ENCODE measurements at regions not wholly inside any gene's neighbourhood (a gene's known extent, or its start where the extent isn't known, plus 50 kb on each side); places are given as distances from the start of the nearest gene placed in this dataset.
A peak's percentile ranks its signal among the peaks of the same experiment; 100 is the strongest.
"Not testable (repeated sequence)": the region's sequence is repeated elsewhere in the genome, so short reads cannot be mapped to it uniquely, and the experiment has no call there.

DNA sequence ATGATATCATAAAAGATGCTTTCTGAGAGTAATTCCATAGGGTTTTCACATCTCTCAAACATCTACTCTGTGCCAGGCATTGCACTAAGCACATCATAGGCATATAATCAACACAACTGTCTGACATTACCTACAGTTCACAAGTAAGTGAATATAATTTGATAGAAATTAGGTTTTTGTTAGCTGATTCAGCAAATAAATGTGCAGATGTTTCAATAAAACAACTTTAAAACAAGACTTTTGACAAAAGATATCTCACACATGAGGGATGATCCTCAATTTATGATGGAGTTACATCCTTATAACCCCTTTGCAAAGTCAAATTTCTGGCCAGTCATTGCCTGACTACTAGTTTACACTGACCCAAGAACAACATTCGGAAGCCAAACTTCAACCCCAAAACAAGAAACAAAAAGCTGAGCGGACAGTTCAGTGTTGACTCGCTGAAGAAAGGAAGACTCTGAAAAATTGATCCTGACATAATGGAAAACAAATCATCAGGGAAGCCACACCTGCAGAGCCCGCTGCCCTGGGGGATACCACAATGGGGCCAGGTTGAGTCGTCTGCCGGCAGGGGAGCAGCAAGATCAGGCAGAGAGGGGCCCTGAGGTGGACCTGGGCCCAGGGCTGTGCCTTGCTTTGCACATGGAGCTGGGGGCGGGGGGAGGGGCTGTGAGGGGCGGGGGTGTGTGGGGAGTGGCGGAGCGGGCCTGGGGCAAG, 739.2 kb upstream of the GJE1 start:
- no peak for DNase-seq (ENCODE audit: low read depth)

DNA sequence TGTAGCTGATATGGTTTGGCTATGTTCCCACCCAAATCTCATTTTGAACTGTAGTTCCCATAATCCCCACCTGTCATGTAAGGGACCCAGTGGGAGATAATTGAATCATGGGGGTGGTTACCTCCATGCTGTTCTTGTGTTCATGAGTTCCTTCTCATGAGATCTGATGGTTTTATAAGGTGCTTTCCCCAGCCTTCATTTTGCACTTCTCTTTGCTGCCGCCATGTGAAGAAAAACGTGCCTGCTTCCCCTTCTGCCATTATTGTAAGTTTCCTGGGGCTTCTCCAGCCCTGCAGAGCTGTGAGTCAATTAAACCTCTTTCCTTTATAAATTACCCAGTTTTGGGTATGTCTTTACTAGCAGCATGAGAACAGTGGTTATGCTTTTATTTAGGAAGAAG, 741.6 kb upstream of the GJE1 start:
- not testable (repeated sequence) for DNase-seq (ENCODE audit: low read depth)

DNA sequence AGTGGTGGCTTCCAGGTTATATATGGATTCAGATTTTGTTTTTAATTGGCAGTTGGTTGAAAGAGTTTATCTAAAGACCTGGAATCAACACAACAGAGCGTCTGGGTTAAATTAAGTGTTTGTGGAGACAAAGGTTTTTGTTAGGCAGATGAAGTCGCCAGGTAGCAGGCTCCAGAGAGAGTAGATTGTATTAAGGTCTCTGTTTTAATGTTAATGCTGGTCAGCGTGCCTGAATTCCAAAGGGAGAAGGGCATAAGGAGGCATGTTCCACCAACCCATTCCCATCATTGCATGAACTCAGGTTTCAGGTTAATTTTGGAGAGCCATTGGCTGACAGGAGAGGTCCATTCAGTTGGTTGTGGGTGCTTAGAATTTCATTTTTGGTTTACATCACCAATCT, 744.1 kb upstream of the GJE1 start:
- DNase-seq (ENCODE audit: low read depth), result no peak

DNA sequence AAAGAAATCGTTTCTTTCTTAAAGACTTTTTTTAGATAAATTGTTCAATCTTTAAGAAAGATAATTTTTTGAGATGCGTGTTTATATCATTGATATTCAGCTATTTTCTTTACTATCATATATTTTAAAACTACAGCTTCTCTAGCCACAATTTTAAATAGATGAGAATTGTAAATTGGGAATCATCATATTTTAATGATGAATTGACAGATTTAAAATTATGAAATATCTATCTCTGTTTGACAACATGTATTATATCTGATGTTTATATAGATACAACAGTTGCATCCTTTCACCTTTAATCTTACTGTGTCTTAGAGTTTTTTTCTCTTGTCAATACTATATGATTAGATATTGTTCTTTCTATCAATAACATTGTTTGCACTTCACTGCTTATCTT, 762.3 kb upstream of the GJE1 start:
- DNase-seq (ENCODE audit: low read depth), result no peak

DNA sequence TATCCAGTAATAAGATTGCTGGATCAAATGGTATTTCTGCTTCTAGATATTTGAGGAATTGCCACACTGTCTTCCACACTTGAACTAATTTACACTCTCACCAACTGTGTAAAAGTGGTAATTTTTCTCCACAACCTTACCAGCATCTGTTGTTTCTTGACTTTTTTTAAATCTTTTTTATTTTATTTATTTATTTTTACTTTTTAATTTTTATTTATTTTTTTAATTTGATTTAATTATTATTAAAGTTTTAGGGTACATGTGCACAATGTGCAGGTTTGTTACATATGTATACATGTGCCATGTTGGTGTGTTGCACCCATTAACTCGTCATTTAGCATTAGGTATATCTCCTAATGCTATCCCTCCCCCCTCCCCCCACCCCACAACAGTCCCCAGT, 765.9 kb upstream of the GJE1 start:
- not testable (repeated sequence) for DNase-seq (ENCODE audit: low read depth)

DNA sequence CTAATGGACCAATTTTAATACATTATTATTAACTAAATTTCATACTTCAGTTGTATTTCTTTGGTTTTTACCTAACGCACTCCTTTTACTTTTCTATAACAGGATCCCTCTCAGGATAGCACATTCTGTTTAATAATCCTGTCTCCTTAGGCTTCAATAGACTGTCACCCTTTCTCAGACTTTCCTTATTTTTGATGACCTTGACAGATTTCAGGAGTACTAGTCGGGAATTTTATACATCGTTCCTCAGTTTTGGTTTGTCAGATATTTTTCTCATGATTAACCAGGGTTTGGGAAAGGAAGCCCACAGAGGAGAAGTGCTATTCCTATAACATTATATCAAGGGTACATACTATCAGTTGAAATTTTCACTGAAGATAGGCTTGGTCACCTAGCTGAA, 768.0 kb upstream of the GJE1 start:
- DNase-seq (ENCODE audit: low read depth), result no peak

DNA sequence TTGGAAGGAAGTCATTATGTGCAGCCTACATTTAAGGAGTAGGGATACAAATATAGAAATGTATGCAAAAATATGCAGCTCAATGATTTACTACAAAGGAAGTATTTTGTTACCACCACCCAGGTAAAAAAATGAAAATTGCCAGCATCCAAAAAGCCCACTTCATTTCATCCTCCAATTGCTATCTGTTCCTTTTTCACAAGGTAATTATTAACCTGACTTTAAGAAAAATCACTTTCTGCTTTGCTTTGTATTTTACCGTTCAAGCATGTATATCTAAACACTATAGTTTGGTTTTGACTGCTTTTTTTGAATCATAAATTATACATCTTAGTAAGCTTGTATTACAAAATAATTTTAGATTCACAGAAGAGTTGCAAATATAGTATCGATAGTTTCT, 768.5 kb upstream of the GJE1 start:
- DNase-seq (ENCODE audit: low read depth), result no peak

DNA sequence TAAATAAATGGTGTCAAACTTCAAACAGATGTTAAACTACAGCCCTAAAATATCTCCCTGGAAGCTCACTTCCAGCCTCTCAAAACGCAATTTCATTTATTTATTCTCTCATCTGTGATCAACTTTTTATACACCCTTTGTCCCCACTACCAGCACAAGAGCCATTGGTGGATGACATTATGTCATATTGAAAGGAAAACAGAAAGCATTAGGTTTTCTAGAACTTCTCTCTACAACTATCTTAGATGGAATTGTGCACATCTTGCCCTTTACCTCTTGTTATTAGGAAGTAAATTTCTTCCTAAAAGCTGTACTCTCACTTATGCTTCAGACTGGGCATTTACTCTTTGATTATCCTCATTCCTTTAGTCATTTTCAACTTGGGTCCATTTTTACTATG, 771.2 kb upstream of the GJE1 start:
- no peak for DNase-seq (ENCODE audit: low read depth)

DNA sequence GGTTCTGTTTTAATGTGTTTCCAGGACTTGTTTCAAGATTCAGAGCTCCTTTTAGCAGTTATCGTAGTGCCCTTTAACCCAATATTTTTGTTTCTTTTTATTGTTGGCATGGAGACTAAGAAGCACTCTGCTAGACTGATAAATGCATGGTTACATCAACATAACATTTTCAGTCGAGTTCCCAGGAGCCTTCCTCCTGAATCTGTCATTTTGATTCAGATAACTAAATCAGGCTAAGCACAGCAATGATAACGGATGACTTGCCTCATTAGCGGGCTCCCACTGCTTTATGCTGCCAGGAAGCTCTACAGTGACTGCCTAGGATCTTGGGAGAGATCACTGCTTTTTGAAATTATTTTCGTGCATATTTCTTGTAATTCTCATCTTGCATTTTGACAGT, 772.8 kb upstream of the GJE1 start:
- no peak for DNase-seq (ENCODE audit: low read depth)

DNA sequence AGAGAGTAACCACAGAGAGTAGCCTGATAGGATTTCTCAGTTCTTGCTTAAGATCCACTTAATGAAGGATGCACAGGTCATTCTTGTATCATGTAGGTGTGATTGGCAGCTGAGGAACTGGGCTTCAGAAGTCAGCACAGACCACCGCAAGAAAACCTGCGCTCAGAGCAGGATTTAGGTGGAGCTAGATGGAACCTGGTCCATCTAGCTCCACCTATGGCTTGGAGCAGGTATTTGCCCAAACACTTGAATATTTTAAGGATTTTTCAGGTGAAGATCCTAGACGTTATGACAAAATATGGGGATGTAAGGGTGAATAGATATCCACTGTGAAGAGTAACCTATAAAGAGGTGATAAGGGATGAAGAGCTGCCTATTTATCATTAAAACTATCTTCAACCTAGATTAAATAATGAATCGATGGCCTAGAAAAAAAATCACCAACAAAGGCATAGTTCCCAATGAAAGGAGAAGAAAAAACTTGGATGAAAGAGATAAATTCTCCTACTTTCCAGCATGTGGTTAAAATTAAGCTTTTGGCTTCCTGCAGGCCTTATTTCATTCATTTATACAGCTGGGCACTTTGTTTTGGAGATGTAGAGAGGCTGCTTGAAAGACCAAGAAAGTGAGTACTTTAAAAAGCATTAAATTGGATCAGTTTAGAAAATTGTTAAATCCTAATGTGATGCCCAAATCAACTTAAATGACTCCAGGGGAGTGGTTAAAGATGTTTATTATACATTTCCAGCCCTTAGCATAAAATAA, 778.4 kb upstream of the GJE1 start:
- no peak for DNase-seq (ENCODE audit: low read depth)

DNA sequence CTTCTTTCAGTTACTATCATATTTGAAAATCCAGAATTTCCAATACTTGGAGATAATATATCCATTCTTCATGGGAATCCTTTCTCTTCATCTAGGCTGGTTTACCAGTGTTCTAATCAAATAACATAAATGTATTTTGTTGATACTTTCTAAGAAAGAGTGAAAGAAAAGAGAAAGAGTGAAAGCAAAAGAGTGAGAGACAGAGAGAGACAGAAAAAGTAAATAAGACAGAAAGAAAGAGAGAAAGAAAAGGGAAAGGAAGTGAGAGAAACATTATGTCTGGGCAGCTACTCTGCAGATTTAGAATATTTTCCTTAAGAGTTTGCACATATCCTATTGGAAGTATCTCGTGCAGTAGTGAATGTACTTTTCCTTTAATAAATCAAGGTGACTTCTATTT, 781.0 kb upstream of the GJE1 start:
- no peak for DNase-seq (ENCODE audit: low read depth)

DNA sequence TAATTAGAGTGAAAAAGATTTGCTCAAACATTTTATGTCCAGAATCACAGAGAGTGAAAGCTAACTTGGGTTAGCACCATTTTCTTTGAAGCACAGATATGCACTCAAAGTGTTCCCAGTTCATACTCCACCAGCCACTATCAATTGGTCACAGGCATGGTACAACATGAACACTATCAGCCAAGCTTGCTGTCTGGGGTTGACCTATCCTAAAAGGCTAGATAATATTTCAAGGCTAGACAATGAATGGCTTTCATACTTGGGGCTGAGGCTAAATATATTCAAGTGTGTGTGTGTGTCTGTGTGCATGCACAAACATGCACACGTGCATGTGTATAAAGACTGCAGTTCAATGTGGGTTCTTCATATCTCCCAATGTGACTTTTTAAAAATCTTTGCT, 783.0 kb upstream of the GJE1 start:
- no peak for DNase-seq (ENCODE audit: low read depth)

DNA sequence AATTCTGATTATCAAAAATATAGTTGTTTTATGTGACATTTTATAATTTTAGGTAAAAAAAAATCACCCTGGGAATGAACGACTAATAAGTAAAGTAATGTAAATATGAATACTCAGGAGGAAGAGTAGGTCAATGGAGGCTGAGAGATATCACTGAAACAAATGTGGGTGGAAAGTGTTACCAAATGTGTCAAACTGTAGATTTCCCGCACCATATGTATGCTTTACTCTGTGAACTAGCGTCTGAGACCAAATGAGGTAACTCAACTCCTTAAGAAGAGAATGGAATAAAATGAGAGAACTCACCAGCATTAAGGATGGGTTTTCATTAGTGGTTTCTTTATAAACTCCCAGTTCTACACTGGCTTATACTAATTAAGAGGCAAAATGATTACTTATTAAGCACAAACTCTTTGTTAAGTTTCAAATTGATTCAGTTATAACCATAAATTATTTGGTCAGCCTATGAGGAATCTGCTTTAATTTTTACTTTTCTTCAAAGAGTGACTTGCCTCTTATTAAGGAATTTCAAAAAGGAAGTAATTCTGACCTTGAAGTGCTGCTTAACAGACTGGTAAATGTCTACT, 784.7 kb upstream of the GJE1 start:
- no peak for DNase-seq (ENCODE audit: low read depth)

DNA sequence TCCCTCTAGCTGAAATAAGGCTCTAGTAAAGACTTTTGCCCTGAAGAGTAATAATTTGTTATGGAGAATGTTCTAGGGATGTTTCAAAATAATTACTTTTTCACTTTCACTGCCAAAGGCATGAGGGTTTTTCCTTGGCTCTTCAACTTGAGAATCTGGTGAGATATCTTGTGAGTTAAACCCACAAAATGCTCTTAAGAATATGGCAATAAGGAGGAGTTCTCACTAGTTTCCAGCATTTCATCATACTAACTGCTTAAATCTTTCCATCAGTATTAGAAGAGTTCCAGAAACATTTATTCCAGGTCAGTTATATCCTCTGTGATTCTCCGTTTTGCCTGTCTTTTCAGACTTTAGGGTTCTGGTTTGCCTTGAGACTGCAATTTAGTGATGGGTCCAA, 785.6 kb upstream of the GJE1 start:
- no peak for DNase-seq (ENCODE audit: low read depth)

DNA sequence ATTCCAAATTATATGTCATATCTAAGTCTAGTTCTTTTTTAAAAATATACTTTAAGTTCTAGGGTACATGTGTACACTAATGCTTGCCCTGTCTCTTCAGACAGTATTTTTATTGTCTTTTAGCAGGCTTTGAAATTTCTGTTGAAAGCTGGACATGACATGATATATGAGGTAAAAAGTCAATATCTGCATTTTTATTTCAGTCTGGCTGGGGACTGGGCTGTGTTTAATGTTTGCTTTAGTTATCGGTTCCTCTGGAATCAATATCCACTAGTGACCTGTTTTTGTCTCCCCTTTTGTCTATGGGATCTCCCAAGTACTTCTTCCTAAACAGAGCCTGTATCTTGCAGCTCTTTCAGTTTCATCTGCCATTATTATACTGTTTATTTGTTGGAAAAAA, 786.2 kb upstream of the GJE1 start:
- DNase-seq (ENCODE audit: low read depth), result no peak

DNA sequence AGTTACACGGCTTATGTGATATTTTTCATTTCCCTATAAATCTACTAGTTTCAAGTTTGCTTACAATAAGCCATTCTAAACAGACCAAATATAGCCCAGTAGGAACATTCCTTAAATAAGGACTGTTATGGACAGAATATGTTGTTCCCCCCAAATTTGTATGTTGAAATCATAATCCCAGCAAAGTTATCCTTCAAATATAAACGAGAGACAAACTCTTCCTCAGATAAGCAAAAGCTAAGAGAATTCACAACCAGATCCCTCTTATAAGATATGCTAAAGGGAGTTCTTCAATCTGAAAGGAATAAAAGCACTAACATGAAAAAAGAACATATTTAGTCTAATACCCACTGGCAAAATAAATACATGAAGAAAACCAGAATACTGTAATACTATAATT, 795.5 kb upstream of the GJE1 start:
- no peak for DNase-seq (ENCODE audit: low read depth)

DNA sequence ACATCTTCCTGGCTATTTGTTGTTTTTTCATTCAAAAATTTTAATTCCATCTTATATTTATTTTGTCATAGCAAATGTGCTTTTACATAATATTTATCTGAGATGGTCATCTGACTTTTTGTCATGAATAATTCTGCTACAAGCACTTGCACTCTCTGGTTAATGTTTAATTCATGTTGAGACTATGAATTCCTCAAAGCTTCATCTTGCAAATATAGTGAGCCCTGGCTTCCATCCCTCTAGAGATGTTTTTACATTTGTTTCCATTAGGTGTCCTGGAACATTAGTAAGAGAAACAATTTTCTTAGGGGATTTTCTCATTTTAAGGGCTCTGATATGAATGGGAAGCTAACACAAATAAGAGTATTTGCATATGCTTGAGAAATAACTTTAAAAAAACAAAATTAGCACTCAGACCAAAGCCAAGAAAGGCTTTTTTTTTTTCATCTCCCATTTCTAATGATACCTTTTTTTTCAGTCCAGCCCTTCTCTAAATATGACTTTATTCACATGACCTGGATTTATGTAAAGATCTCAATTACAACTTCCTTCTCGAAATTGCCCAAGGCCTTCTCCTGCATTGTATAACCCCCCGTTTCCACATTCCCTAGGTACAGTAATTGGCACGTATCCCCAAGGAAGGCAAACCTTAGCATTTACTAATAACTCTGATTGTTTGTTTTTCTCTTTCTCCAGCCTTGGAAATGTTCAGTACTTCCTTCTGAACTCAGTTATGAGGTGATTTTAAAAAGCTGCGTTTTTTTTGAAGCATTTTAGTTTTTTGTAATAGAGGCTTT, 797.0 kb upstream of the GJE1 start:
- DNase-seq (ENCODE audit: low read depth), result no peak

DNA sequence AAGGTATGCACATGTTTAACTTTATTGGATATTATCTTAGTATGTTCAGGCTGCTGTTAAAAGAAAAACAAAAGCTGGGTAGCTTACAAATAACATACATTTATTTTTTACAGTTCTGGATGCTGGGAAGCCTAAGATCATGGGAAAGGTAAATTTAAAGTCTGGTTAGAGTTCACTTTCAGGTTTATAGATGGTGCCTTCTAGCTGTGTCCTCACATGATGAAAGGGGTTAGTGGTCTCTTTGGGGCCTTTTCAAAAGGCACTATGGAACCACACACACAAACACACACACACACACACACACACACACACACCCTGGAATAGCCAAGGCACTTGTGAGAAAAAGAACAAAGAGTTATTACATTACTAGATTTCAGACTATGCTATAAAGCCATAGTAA, 805.8 kb upstream of the GJE1 start:
- DNase-seq (ENCODE audit: low read depth), result no peak

DNA sequence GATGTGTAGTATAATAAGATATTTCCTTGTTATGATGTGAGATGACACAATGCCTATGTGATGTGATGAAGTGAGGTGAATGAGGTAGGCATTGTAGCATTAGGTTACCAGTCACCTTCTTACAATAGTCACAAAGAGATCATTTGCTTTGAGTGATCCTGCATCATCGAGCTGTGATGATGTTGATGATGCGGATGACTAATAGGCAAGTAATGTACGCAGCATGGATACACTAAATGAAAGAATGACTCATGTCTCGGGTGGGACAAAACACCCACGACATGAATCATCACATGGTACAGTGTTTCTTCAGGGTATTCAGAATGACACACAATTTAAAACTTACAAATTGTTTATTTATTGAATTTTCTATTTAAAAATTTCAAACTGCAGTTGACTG, 806.3 kb upstream of the GJE1 start:
- peak; percentile 95 for DNase-seq (ENCODE audit: low read depth)

DNA sequence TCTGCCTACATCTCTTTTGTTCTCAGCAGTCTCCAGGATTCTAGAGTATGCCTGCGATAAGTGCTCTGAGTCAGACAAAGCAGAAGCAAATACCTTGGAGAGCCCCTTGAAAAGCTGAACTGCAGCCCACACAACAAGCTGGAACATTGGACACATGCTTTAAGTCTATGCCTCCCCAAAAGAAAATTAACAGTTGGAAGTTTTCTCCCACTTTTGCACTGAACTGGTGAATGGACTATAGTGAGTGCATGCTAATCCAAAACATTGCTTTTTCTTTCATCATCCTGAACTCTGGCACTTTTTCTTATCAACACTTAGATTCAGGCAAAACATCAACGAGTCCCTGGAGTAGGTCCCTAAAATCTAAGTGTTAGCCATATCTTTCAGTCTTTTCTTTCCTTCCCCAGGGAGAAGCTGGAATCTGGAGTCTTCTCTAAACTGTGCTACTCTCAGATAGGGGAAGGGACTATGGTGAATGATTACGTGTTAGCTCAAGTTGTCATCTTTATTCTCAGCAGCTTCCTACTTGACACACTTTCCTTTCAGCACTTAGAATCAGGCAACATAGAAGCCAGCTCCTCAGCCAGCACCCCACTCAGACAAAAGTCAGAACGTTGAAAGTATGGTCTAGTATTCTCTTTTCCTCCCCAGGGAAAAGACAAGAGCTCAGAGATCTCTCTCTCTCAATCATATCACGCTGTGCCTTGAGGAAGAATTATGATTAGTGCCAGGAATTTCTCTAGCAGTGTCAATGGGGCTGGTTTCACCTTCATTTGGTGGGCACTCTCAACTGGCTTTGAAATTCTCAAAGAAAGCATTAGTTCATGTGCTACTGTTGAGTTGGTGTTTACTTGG, 811.0 kb upstream of the GJE1 start:
- no peak for DNase-seq (ENCODE audit: low read depth)

DNA sequence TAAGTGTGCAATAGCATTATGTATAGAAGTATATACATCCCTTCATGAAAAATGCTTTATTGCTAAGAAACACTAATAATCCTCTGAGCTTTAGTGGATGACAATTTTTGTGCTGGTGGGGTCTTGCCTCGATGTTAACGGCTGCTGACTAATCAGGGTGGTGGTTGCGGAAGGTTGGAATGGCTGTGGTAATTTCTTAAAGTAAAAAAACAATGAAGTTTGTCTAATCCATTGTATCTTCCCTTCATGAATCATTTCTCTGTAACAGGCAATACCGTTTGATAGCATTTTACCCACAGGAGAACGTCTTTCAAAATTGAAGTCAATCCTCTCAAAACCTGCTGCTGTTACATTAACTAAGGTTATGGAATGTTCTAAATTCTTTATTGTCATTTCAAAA, 816.5 kb upstream of the GJE1 start:
- DNase-seq (ENCODE audit: low read depth), result no peak

DNA sequence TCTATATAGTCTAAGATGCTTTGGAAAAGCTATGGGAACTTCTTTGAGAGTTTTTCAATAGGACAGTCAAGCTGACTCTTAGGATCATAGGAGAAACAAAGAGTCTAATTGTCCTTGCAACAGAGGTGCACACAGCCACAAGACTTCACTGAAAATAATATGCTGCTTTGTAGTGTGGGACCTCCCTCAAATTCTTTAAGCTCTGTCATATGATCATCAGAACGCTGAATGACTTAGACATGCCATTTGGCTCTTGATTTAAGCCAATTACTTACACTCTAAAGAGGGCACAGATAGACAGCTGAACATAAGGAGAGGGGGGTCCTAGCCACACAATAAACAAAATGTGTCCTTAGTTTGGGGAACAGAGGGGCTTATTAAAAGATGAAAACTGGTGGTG, 818.7 kb upstream of the GJE1 start:
- no peak for DNase-seq (ENCODE audit: low read depth)
